Thoracic aorta (tissue), 2 donors: ENCODE measurements at regions not wholly inside any gene's neighbourhood (a gene's known extent, or its start where the extent isn't known, plus 50 kb on each side); places are given as distances from the start of the nearest gene placed in this dataset.

Experiments used
- ATAC-seq: fragments of 150-250 bp; one replicate; pipeline ENCODE4 v1.8.0; 2017; ENCODE audit warnings: low read depth; ENCODE audit not compliant: insufficient number of reproducible peaks, low FRiP score
- DNase-seq: peaks from one replicate; pipeline ENCODE4 v3.0.0-alpha.2; 2020; ENCODE audit warnings: low spot score
- H3K27ac ChIP-seq, 2 donors: fragments of 200-600 bp; sonication (generic); 1 replicate in 1 of 2; 2 replicates in 1 of 2; pipeline ENCODE4 v1.5.1; 2016; ENCODE audit warnings: mild to moderate bottlenecking in 2 of 2, moderate library complexity in 2 of 2
- H3K27me3 ChIP-seq: fragments of 200-600 bp; sonication (generic); replicated peaks from 2 replicates; pipeline ENCODE4 v1.6.0; 2016; ENCODE audit warnings: mild to moderate bottlenecking; ENCODE audit not compliant: insufficient read depth
- H3K36me3 ChIP-seq: fragments of 200-600 bp; sonication (generic); one replicate; pipeline ENCODE4 v1.5.1; 2016
- H3K4me1 ChIP-seq, 2 donors: fragments of 200-600 bp; sonication (generic); 1 replicate in 1 of 2; 2 replicates in 1 of 2; pipeline versions ENCODE4 v1.5.1 to v1.6.0; 2016; ENCODE audit warnings: low read depth in 2 of 2, mild to moderate bottlenecking in 1 of 2; ENCODE audit not compliant: control insufficient read depth in 1 of 2
- H3K4me3 ChIP-seq: fragments of 200-600 bp; sonication (generic); 2 replicates; pipeline ENCODE4 v1.5.1; 2016; ENCODE audit warnings: mild to moderate bottlenecking
- H3K9me3 ChIP-seq: fragments of 200-600 bp; sonication (generic); 2 replicates; pipeline ENCODE4 v1.5.1; 2016
- TF ChIP-seq, protein P1 (sequence below): fragments of 200-600 bp; sonication (generic); IDR thresholded peaks from one replicate; pipeline ENCODE4 v1.5.1; 2019; ENCODE audit warnings: antibody characterized with exemption

GRCh38 chr12:108455706-108456105 is 59.4 kb upstream of the FICD start:
- no peak overlapping the region for H3K27ac ChIP-seq
- H3K9me3 ChIP-seq = no peaks in the 10 kb centered on the region
- TF ChIP-seq, protein P1, sequence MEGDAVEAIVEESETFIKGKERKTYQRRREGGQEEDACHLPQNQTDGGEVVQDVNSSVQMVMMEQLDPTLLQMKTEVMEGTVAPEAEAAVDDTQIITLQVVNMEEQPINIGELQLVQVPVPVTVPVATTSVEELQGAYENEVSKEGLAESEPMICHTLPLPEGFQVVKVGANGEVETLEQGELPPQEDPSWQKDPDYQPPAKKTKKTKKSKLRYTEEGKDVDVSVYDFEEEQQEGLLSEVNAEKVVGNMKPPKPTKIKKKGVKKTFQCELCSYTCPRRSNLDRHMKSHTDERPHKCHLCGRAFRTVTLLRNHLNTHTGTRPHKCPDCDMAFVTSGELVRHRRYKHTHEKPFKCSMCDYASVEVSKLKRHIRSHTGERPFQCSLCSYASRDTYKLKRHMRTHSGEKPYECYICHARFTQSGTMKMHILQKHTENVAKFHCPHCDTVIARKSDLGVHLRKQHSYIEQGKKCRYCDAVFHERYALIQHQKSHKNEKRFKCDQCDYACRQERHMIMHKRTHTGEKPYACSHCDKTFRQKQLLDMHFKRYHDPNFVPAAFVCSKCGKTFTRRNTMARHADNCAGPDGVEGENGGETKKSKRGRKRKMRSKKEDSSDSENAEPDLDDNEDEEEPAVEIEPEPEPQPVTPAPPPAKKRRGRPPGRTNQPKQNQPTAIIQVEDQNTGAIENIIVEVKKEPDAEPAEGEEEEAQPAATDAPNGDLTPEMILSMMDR = no peak
- no peaks in the 10 kb centered on the region for H3K4me1 ChIP-seq
- DNase-seq (no peak), ATAC-seq (no peak)
- H3K27me3 ChIP-seq = no peaks in the 10 kb centered on the region
- H3K4me3 ChIP-seq = no peak overlapping the region
- no peaks in the 10 kb centered on the region for H3K36me3 ChIP-seq

- DNase-seq (no peak), ATAC-seq (no peak)
- H3K9me3 ChIP-seq = no peaks in the 10 kb centered on the region
- no peaks in the 10 kb centered on the region for H3K4me1 ChIP-seq
- TF ChIP-seq, protein P1 = no peak
- no peak overlapping the region for H3K4me3 ChIP-seq
- no peaks in the 10 kb centered on the region for H3K36me3 ChIP-seq
- H3K27me3 ChIP-seq = no peaks in the 10 kb centered on the region
- no peak overlapping the region for H3K27ac ChIP-seq
Measured at GRCh38 chr12:108454539-108455139, 60.4 kb upstream of the FICD start.

- no peaks in the 10 kb centered on the region for H3K9me3 ChIP-seq
- H3K27ac ChIP-seq = no peak overlapping the region
- ATAC-seq (no peak), DNase-seq (no peak)
- H3K27me3 ChIP-seq = no peaks in the 10 kb centered on the region
- TF ChIP-seq, protein P1 = no peak
- H3K36me3 ChIP-seq = no peaks in the 10 kb centered on the region
- H3K4me1 ChIP-seq = no peaks in the 10 kb centered on the region
- no peak overlapping the region for H3K4me3 ChIP-seq
Measured at GRCh38 chr12:108449478-108449877, 65.6 kb upstream of the FICD start.

GRCh38 chr12:108448246-108448645 is 66.8 kb upstream of the FICD start:
- no peak overlapping the region for H3K27ac ChIP-seq
- no peak for DNase-seq
- ATAC-seq = no peak
- H3K4me3 ChIP-seq = no peak overlapping the region
- H3K4me1 ChIP-seq = no peaks in the 10 kb centered on the region
- H3K27me3 ChIP-seq = no peaks in the 10 kb centered on the region
- H3K36me3 ChIP-seq = no peaks in the 10 kb centered on the region
- no peaks in the 10 kb centered on the region for H3K9me3 ChIP-seq
- TF ChIP-seq, protein P1 = no peak

DNA sequence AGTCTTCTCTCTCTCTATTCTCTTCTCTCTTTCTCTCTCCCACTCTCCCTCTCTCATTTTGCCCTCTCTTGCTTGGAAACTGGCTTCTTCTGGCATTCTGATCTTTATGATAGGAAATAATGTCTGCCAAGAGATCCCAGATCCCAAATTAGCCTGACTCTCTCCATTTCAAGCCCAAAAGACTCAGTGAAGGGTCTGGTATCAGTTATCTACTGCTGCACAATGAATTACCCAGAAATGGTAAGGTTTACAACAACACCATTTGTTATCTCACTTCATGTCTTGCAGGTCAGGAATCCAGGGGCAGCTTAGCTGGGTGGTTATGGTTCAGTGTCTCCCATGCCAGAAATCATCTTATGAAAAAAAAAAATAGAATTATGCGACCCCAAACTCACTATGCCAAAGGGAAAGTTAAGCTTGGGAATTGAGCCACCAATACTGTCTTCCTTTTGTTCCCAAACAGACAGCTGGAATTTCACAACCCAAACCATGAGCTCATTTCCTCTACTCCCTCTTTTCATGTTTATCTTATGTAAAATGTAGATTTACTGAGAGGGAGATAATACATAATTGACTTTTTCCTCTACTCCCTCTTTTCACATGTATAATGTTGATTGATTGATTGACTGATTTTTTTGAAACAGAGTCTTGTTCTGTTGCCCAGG is 67.8 kb upstream of the FICD start:
- Histone ChIP-seq H3K9me3 (no peaks in the 10 kb centered on the region), H3K4me1 (no peaks in the 10 kb centered on the region), H3K36me3 (no peaks in the 10 kb centered on the region), H3K27ac (no peak overlapping the region), H3K4me3 (no peak overlapping the region), H3K27me3 (no peaks in the 10 kb centered on the region)
- ATAC-seq (no peak), DNase-seq (no peak)
- TF ChIP-seq, protein P1 = no peak
